HG02938 (cell line): ENCODE measurements at regions not wholly inside any gene's neighbourhood (a gene's known extent, or its start where the extent isn't known, plus 50 kb on each side); places are given as distances from the start of the nearest gene placed in this dataset.
"Not testable (repeated sequence)": the region's sequence is repeated elsewhere in the genome, so short reads cannot be mapped to it uniquely, and the experiment has no call there.

Experiments used
- ATAC-seq: cut with Tn5 transposase; IDR thresholded peaks from one replicate; pipeline ENCODE4 v1.9.1; 2021; ENCODE audit warnings: mild to moderate bottlenecking, moderate library complexity; ENCODE audit not compliant: unreplicated experiment

DNA sequence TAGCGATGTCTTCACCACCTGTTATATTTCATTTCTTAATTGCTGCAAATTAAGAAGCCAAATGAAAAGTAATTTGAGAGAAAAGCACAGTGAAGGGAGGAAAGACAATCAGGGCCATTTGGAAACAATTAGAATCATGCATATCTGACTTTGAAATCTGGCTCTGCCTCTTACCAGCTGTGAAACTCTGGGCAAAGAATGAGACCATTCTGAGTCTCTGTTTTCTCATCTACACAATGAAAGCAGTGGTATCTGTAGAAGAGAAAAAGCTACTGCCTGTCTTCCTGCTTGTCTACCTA, 334.5 kb upstream of the CYRIA start:
- no peak for ATAC-seq

DNA sequence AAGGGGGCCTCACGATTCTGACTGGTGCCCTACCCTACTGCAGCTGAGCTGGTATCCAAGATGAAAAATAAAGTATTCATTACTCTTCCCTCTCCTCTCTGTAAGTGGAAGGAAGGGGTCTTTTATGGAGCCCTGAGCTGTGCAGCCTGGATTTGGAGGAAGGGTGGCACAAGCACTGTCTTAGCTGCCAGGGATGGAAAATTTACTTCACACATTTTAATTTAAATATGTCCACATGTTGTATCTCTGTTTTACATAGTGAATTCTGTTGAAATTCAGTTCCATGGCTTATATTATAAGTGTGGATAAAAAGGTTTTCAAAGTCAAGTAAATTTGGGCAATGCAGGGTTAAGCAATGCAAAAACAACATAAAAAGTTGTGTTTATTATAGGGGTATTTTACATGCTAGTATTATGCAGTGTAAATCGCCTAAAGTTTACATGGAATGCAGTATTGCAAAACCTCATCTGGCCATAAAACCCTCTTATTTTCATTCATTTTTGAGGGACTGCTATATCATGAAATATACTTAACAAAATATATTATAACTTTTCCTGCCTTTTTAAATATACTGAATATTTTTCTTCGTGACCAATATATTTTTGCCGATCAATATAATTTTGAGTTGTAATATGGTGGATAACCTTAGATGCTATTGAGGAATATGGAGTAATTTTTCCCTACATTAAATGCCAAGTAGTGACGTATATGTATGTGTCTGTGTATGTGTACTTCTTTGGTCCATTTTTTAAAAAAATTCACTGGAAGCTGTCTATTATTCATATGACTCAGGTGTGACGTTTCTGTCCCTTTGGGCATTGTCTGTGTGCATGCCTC, 333.9 kb upstream of the CYRIA start:
- no peak for ATAC-seq

DNA sequence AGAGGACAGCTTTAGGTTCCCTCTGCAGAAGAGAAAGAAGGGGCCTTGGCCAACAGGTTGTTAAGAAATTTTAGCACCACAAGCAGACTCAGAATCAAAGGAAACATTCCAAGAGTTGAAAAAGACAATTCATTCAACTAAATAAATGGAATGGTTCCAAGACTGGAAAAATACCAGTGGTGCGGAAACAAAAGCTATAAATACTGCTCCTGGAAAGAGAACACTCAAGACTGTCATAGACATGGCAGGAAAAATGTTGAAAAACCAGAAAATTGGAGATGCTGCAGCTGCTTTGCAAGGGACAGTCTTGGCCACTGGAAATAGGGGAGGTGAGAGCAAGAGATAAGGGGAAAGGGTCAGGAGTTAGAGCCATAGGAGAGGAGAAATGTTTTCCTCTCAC, 312.7 kb upstream of the CYRIA start:
- ATAC-seq: no peak

DNA sequence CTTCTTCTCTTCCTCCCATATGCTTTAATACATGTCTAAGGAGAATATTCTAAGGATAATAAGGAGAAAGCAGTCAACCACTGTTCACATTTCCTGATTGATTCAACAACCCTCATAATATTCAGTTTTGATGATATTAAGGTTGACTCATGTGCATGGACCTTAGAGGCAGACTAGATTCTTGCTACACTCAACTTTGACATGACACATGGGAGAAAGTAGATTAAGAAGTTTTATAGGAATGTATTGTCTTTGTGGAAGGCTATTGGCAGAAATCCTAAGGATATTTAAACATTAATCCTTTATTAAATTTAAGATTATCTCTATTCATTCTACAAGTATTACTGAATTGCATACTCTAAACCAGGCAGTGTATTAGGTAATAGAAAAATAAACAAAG, 309.1 kb upstream of the CYRIA start:
- no peak for ATAC-seq

DNA sequence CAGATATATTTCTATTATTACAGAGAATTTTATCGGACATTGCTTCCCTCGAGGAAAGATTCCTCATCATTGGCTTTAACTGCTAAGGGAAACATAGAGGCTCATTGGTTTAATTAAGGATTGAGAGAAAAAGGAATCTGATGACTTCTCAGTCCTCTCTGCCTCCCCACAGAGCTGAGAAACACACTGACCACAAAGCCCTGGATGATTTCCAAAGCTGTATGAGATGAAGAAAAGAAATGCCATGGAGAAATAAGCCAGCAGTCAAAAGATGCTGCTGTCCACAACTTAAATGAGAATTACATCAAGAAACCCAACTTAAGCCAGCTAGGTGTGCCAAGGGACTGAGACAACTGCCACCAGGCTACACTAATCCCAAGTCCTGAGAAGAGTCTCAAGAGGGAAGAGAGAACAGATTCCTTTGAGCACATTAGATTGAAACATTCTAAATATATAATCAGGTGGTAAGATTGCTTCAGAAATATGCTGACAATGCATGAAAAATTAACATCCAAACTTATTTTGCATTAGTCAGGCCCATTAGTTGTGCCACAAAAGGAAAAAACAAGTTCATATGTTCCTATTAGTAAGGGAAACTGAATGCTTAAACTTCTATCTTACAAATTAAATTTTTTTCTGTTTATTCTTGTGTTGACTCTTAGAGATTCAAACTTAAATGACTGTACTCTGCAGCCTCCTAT, 308.1 kb upstream of the CYRIA start:
- no peak for ATAC-seq

DNA sequence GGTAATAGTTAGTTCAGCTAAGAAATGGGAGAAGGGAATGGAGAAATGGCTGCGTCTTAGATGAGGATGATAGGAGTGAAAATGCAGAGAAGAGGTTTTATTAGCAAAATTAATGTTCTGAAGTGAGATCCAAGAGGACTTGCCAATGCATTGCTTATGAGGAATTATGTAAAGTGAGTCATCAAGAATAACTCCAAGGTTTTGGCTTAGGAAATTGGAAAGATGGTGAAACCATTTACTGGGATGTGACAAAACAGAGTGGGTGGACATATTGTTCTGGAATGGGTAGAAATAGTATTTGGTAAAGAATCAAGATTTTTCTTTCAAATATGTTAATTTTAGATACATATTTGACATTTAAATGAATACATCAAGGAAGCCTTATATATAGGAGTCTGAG, 306.6 kb upstream of the CYRIA start:
- ATAC-seq: no peak

DNA sequence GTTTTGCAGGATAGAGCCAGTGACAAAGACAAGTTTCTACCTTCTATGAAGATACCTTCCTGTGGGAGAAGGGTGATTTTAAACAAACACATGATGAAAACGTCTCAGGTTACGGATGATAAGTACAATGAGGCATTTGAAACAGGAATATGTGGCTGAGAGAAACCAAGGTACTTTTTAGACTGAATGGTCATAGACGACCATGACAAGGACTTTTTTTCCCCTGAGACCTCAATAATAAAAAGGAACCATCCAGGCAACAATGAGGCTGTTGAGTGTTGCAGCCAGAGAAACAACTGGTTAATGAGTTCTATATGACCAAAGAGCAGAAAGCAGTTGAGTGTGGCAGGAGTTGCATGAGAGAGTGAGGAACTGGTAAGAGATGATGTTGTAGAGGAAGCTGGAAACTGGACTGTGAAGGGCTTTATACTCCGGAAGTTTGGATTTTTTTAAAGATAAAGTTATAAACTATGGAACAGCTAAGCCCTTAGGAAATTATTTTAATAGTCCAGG, 306.1 kb upstream of the CYRIA start:
- ATAC-seq: no peak

DNA sequence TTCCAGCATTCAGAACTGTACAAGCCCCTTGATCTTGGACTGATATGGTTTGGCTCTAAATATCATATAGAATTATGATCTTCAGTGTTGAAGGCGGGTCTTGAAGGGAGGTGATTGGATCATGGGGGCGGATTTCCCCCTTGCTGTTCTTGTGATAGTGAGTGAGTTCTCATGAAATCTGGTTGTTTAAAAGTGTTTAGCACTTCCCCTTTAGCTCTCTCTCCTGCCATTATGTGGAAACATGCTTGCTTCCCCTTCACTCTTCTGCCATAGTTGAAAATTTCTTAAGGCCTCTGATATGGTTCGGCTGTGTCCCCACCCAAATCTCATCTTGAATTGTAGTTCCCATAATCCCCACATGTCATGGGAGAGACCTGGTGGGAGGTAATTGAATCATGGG, 305.3 kb upstream of the CYRIA start:
- not testable (repeated sequence) for ATAC-seq

DNA sequence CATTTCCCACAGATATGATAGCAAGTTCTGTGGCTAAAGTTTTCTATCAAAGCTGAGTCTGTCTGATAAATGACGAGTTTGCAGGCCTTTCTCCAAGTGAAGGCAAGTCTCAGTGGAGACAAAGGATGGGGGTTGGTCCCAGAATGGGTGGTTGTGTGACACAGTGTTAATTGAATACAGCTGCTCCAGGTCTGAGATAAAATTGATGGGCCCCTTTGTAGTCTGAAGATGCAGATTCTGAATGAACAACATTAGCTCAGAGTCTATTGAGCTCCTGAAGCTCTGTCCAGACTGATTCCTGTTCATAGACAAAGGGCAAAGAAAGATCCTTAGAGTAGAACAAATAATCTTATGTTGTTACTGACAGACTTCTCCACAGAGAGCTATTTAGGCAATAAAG, 296.9 kb upstream of the CYRIA start:
- no peak for ATAC-seq

DNA sequence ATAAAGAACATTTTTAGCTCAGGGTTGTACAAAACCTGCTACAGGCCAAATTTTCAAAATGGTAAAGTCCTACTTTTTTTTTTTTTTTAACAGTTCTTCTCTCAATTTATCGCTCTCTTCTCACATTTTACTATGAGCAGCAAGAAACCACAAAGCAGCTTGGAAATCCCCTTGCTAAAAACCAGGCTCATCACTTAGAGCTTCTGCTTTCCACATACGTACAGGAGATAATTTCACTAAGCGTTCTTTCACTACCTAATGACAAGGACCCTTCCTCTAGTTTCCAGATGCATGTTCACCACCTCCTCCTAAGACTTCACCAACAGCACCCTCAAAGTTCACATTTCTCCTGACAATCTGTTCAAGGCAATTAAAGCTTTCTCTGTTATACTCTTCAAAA, 294.9 kb upstream of the CYRIA start:
- no peak for ATAC-seq

DNA sequence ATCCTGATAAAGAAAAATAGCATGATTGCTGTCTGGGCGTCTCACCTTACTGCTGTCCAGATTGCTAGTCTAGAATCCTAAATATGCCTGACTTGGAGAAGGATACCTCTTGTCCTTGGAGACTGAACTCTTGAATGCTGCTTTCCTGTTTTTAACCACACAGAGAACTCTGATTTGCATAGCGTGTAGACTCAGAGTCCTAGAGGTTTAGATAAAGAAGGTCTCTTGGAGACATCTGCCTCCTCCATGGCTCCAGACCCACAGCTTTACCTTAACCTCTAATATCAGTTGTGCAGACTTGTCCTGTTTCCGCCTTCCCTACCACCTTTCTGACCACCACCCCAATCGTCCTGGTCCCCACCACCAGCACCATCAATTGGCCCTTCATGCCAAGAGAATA, 292.6 kb upstream of the CYRIA start:
- no peak for ATAC-seq

DNA sequence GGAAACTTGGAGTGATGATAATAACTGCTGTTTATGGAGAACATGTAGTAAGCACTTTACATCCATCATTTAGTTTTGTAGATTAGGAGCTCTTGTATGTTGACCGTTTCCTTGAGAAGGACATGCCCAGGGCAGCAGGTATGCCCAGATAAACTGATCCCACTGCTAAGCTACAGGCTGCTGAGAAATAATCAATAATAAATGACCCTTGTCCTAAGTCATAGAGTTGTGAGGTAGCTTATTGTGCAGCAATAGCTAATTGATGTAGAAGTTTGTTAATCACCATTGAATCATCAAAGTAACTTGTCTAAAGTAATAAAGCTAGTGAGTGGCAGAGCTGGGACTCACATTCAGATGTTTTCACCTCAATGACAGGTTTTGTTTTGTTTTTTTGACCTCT, 287.2 kb upstream of the CYRIA start:
- no peak for ATAC-seq

DNA sequence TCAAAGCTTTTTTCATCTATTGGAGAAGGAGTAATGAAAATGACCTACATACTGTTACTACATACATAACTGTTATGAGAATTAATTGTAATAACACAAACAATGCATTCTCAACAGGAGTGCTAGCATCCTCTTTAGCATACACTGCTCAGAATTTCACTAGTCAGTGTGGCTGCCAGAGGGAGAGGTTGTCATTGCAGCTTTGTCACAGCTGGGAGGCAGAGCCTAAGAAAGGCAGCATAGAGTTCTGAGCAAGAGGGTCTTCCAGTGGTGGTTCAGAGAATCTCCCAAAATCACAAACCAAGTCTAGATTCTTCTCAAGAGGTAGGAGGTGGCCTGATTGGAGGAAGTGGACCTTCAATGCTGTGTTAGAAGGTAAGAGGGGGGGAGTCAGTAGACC, 286.7 kb upstream of the CYRIA start:
- no peak for ATAC-seq

DNA sequence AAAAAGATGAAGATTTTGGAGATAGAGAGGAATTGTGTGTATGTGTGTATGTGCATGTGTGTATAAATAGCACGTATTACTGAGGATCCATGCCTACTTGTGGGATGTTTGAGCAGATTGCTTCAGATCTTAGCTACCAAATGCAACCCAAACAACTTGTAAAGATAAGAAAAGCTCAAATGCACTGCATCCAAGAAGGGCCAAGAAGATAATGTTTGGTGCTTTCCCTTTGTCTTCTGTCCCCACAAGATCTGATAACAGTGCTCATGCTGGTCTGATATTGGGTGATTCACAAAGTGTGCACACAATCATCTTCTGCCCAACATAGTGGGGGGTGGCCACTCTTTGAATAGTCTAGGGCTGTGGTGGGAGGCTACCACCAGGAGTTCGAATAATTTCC, 284.8 kb upstream of the CYRIA start:
- no peak for ATAC-seq

DNA sequence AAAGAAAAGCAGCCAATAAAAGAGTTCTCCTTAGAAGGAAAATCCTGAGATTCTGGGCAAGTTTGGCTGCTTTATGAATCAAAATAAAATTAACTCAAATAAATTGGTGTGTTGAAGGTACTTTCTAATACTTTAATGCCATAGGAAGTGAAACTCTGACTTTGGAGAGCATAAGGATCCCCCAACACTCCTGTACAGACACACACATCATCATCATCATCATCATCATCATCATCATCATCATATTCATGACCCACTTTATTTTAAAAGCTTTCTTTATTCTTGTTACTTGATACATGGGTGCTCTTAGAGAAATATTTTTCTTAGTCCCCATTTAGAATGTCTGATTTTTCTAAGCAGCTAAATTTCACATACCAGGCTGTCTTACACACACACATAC, 283.1 kb upstream of the CYRIA start:
- ATAC-seq: no peak

DNA sequence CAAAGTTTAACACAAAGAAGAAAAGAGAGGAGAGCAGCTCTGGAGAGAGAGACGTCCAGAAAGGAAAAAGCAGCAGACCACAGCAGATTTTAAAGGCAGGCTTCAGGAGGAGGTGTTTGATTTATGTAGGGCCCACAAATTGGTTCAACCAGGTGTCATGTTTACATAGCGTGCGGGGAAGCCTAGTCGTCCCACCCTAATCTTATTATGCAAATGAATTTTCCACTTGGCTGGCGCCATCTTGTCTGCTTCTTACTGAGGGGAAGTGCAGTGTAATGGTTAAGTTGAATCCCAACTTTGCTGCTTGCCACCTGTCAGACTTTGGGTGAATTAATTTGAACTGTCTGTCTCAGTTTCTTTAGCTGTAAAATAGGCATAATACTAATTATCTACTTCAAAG, 282.4 kb upstream of the CYRIA start:
- no peak for ATAC-seq

DNA sequence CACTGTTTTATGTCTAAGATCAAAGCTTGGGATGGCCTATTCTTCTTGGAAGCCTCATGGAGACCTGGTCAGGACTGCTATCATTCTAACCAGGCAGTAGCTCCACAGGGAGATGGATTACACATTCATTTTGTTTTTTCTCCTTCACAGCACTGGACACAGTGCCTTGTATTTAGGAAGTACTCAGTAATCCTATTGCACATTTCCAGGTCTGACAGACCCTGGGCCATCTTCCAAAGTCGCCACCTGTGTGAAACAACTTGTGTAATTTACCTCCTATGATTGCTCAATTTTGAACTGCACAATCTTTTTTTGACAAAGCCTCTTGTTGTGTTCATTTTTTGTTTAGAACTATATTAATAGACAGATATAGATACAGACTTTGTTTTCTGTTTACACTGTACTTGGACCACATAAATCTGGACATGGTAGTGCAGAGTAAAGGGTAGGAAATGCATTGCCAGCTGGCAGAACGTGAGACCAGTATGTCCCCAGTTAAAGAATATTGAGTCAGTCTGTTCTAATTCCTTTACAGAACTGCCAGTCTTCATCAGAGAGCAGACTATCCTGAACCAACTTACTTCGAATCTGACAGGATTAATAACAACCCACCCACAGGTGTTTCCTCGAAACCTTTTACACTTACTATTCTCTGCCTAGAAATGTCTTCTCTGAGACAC, 277.8 kb upstream of the CYRIA start:
- no peak for ATAC-seq

DNA sequence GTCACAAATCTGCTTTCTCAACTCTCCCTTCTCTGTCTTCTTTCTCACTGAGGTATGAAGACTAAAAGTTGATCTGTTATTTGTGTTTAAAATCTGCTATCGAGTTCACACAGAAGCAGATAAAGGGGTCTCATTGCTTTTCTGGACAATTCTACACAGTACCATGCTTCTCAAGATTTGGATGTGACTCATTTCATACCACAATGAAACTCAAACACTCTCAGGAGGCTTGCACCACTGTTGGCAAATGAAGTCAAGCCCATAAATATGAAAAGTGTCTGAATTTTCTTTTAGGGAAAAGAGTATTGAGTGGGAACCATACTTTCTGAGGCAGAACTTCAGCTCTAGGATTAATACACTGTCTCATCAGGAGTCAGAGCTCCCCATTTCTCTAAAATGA, 274.6 kb upstream of the CYRIA start:
- no peak for ATAC-seq

DNA sequence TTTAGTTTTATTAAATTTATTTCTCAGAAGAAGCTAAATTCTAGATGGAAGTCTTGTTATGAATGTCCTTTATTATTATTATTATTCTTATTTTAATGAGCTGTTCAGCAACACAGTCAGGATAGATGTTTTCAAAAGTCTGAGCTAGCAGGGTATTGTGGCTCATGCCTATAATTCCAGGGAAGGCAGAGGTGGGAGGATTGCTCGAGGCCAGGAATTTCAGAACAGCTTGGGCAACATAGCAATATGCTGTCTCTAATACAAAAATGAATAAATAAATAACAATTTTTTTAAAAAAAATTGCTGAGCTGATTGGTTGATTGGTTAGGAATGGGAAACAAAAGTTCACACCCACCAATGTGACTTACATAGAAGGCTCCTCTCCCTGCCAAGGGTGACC, 274.1 kb upstream of the CYRIA start:
- no peak for ATAC-seq

DNA sequence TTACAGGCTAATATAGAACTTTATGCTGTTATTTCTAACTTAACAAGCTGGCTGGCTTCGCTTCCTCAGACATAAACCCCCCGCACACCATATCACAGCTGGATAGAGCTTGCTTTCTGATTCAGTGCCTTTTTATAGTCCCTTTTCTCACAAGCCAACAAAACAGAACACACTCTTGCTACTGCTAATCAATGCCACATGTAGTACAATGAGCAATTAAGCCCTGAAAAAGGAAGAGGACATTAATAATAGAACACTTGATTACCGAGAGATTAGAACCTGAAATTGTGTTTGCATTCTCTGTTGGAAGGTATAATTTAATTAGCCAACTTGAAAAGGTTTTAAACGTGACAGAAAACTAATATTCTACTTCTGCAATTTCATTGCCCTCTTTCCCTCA, 267.7 kb upstream of the CYRIA start:
- ATAC-seq: no peak

DNA sequence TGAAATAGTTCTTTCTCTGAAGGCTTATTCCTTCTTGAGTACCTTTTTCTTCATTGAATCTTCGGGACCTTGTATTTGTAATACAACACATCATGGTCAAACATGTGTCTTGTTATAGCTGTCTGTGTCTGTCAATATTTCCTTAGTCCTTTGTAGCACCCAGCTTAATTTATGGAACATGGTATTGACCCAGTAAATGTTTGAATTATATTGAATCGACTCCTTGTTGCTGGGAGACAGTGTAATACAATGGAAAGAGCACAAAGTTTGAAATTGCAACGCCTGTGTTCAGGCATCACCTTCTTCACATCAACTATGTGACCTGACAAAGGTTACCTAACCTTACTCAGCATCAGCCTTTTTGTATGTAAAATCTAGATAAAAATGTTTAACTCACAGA, 267.2 kb upstream of the CYRIA start:
- ATAC-seq: no peak

DNA sequence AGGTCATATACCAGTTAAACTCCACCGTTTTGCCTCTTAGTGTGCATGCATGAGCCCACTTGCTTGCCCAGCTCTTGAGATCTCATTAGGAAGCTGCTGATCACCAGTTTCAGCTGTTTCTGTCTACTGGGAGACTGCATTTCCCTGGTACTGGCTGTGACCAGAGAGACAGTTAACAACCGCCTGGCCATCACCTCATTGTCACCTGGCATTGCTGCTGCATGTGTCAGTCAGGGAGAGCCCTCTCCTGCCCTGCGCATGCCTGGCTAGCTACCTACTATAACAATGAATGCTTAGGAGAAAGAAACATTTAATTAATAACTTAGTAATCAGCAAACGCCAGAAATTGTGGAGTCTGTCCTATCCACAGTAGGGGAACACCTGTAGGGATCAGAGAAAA, 265.8 kb upstream of the CYRIA start:
- no peak for ATAC-seq
